CD4-positive, alpha-beta T cell (primary cell): ENCODE measurements at regions not wholly inside any gene's neighbourhood (a gene's known extent, or its start where the extent isn't known, plus 50 kb on each side); places are given as distances from the start of the nearest gene placed in this dataset.

Experiments used
- ATAC-seq: fragments of 200-7000 bp; cut with Tn5 transposase; one replicate; pipeline ENCODE4 v1.10.0; 2022; ENCODE audit warnings: mild to moderate bottlenecking; ENCODE audit not compliant: poor library complexity
- CTCF ChIA-PET: fragments of 350-600 bp; sonication (Branson Sonifier 250); formaldehyde crosslinking; loops from one replicate; lab custom pipeline; 2021; ENCODE audit warnings: antibody characterized with exemption, inconsistent platforms; lab: Charles Lee
- POLR2A ChIA-PET: fragments of 350-600 bp; sonication (Branson Sonifier 250); formaldehyde crosslinking; loops from one replicate; lab custom pipeline; 2021; ENCODE audit warnings: antibody characterized with exemption, inconsistent platforms; lab: Charles Lee
- DNase-seq, 14 experiments: peaks; one replicate each; pipeline ENCODE4 v3.0.0-alpha.2; 2013 to 2020; ENCODE audit warnings: mixed read lengths in 2 of 14
- H3K27ac ChIP-seq, 2 donors: one replicate each; pipeline versions ENCODE4 v1.5.1 to v1.7.0; 2013; ENCODE audit warnings: low read length in 2 of 2, low read depth in 1 of 2, mild to moderate bottlenecking in 1 of 2
- H3K27me3 ChIP-seq, 2 experiments: 1 replicate in 1 of 2; 2 replicates in 1 of 2; pipeline versions ENCODE4 v1.6.1 to v1.7.0; 2013; ENCODE audit warnings: low read length in 2 of 2, control low read depth in 1 of 2, mild to moderate bottlenecking in 1 of 2, moderate library complexity in 1 of 2; ENCODE audit not compliant: insufficient read depth in 2 of 2, control insufficient read depth in 1 of 2
- H3K36me3 ChIP-seq: one replicate; pipeline ENCODE4 v1.6.1; 2013; ENCODE audit warnings: low read length, control low read depth; ENCODE audit not compliant: insufficient read depth
- H3K4me1 ChIP-seq: one replicate; pipeline ENCODE4 v1.6.1; 2013; ENCODE audit warnings: low read length, control low read depth; ENCODE audit not compliant: insufficient read depth
- H3K4me3 ChIP-seq: one replicate; pipeline ENCODE4 v1.5.1; 2013; ENCODE audit warnings: mild to moderate bottlenecking, low read length, moderate library complexity
- H3K9me3 ChIP-seq, 2 experiments: 1 replicate in 1 of 2; 2 replicates in 1 of 2; pipeline versions ENCODE4 v1.6.1 to v1.7.0; 2013; ENCODE audit warnings: low read length in 2 of 2, mild to moderate bottlenecking in 2 of 2, control low read depth in 1 of 2, moderate library complexity in 1 of 2; ENCODE audit not compliant: control insufficient read depth in 1 of 2, insufficient read depth in 1 of 2
- H3K27ac Mint-ChIP-seq: one replicate; pipeline ENCODE4 v1.8.0; 2020; ENCODE audit warnings: mixed read lengths
- H3K27me3 Mint-ChIP-seq: one replicate; pipeline ENCODE4 v1.8.0; 2021; ENCODE audit warnings: mixed read lengths
- H3K36me3 Mint-ChIP-seq: one replicate; pipeline ENCODE4 v1.8.0; 2021; ENCODE audit warnings: low read depth, mixed read lengths
- H3K4me1 Mint-ChIP-seq: one replicate; pipeline ENCODE4 v1.8.0; 2021; ENCODE audit warnings: low read depth, mixed read lengths
- H3K4me3 Mint-ChIP-seq: one replicate; pipeline ENCODE4 v1.8.0; 2020; ENCODE audit warnings: mild to moderate bottlenecking, mixed read lengths
- H3K9me3 Mint-ChIP-seq: one replicate; pipeline ENCODE4 v1.8.0; 2020; ENCODE audit warnings: mixed read lengths
- intact Hi-C, 2 experiments: fragments of 100-400 bp; cut with DNase I in 1 of 2; cut with micrococcal nuclease in 1 of 2; formaldehyde crosslinking; loops; one replicate each; pipeline versions ENCODE4 v1.15.1 to v1.9.0; 2023 to 2025; cut with DNase I, micrococcal nuclease
- TF ChIP-seq, protein P1 (sequence below): fragments of 200-600 bp; IDR thresholded peaks from one replicate; pipeline ENCODE4 v1.8.0; 2022; ENCODE audit warnings: antibody characterized with exemption, mild to moderate bottlenecking

DNA sequence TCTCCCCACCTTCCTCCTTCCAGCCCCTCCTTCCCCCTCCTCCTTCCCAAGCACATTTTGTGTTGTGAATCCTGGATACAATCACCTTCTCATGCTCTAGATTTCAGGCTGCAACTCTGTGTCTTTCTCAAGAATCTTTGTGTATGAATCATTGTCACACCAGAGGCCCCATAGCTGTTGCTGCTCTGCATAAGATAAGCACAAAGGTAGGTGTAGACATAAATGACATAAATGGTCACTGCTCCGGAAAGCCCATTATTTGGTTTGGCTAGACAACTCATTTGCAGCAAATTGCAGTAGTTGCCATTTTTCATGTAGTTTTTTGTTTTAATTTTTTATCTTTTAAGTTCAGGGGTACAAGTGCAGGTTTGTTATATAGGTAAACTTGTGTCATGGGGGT is 216.3 kb upstream of the NRP1 start:
- ATAC-seq (no peak), DNase-seq (no peak)
- Mint-ChIP-seq H3K9me3 (no peaks in the 10 kb centered on the region), H3K27me3 (peaks cover 55% of the 10 kb centered on the region), H3K36me3 (no peaks in the 10 kb centered on the region), H3K27ac (no peak overlapping the region), H3K4me3 (no peak overlapping the region), H3K4me1 (no peaks in the 10 kb centered on the region)
- no peaks in the 10 kb centered on the region for H3K4me1 ChIP-seq
- intact Hi-C loops, result no loop called here
- H3K27me3 ChIP-seq, result peaks cover 4 to 9% of the 10 kb centered on the region in 2 experiments
- no peaks in the 10 kb centered on the region for H3K36me3 ChIP-seq
- CTCF ChIA-PET, result no interaction called here
- H3K9me3 ChIP-seq, result peaks cover 0 to 4% of the 10 kb centered on the region in 2 experiments
- H3K27ac ChIP-seq, result no peak overlapping the region
- POLR2A ChIA-PET, result no interaction called here
- TF ChIP-seq, protein P1, sequence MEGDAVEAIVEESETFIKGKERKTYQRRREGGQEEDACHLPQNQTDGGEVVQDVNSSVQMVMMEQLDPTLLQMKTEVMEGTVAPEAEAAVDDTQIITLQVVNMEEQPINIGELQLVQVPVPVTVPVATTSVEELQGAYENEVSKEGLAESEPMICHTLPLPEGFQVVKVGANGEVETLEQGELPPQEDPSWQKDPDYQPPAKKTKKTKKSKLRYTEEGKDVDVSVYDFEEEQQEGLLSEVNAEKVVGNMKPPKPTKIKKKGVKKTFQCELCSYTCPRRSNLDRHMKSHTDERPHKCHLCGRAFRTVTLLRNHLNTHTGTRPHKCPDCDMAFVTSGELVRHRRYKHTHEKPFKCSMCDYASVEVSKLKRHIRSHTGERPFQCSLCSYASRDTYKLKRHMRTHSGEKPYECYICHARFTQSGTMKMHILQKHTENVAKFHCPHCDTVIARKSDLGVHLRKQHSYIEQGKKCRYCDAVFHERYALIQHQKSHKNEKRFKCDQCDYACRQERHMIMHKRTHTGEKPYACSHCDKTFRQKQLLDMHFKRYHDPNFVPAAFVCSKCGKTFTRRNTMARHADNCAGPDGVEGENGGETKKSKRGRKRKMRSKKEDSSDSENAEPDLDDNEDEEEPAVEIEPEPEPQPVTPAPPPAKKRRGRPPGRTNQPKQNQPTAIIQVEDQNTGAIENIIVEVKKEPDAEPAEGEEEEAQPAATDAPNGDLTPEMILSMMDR, result no peak
- no peak overlapping the region for H3K4me3 ChIP-seq

- TF ChIP-seq, protein P1, result no peak
- no peaks in the 10 kb centered on the region for H3K4me1 ChIP-seq
- Mint-ChIP-seq H3K27me3 (peaks cover 41% of the 10 kb centered on the region), H3K4me3 (no peak overlapping the region), H3K4me1 (no peaks in the 10 kb centered on the region), H3K27ac (no peak overlapping the region), H3K36me3 (no peaks in the 10 kb centered on the region), H3K9me3 (peaks cover 11% of the 10 kb centered on the region)
- ChIA-PET POLR2A (no interaction called here), CTCF (no interaction called here)
- H3K27me3 ChIP-seq, result peaks cover 0 to 3% of the 10 kb centered on the region in 2 experiments
- no peak for DNase-seq
- peaks cover 3 to 7% of the 10 kb centered on the region in 2 experiments for H3K9me3 ChIP-seq
- intact Hi-C loops, result no loop called here
- ATAC-seq, result no peak
- H3K36me3 ChIP-seq, result no peaks in the 10 kb centered on the region
- H3K4me3 ChIP-seq, result no peak overlapping the region
- H3K27ac ChIP-seq, result no peak overlapping the region
These were observed 213.5 kb upstream of the NRP1 start for GRCh38 chr10:33547976-33548375.

DNA sequence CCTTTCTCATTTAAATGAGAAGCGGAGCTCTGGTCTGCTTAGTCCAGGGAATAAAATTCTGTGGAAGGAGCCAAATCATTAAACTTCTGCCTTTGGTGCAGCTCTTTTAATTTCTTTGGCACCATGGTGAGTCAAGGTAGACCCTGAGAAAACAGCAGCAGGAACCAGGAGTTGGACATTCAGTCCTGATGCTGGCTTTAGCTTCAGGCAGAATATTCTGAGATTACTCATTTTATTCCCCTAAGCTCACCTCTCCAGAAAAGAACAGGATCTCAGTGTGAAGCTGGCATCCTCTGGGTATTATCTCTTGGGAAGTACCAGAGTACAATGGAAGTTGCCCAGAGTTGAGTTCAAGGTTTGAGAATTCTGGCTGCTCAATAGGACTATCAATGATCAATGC is 211.6 kb upstream of the NRP1 start:
- peaks cover 31% of the 10 kb centered on the region for H3K27me3 Mint-ChIP-seq
- Histone ChIP-seq H3K9me3 (peaks cover 3 to 11% of the 10 kb centered on the region in 2 experiments), H3K27me3 (peaks cover 7 to 8% of the 10 kb centered on the region in 2 experiments), H3K4me1 (no peaks in the 10 kb centered on the region), H3K27ac (no peak overlapping the region), H3K4me3 (no peak overlapping the region), H3K36me3 (no peaks in the 10 kb centered on the region)
- POLR2A ChIA-PET, result no interaction called here
- H3K9me3 Mint-ChIP-seq, result peaks cover 12% of the 10 kb centered on the region
- H3K4me3 Mint-ChIP-seq, result no peak overlapping the region
- ATAC-seq (no peak), DNase-seq (no peak)
- intact Hi-C loops, result no loop called here
- CTCF ChIA-PET, result interaction anchor here (1.2 kb wide), 1 partner anchor 10 kb away, joined by 3 read pairs; no protein-coding TSS in a partner anchor
- H3K36me3 Mint-ChIP-seq, result no peaks in the 10 kb centered on the region
- no peak overlapping the region for H3K27ac Mint-ChIP-seq
- TF ChIP-seq, protein P1, result no peak
- no peaks in the 10 kb centered on the region for H3K4me1 Mint-ChIP-seq
